Peyer's patch (tissue), 4 donors: ENCODE measurements at regions not wholly inside any gene's neighbourhood (a gene's known extent, or its start where the extent isn't known, plus 50 kb on each side); places are given as distances from the start of the nearest gene placed in this dataset.

Experiments used
- DNase-seq, 3 donors: peaks; one replicate each; pipeline ENCODE4 v3.0.0-alpha.2; 2017 to 2019
- H3K27ac ChIP-seq, 4 donors: fragments of 200-600 bp; sonication (generic); one replicate each; pipeline ENCODE4 v1.5.1; 2016 to 2019
- H3K27me3 ChIP-seq, 2 donors: fragments of 200-600 bp; sonication (generic); one replicate each; pipeline ENCODE4 v1.5.1; 2019
- H3K36me3 ChIP-seq, 3 donors: fragments of 200-600 bp; sonication (generic); one replicate each; pipeline ENCODE4 v1.5.1; 2016 to 2019
- H3K4me1 ChIP-seq, 4 donors: fragments of 200-600 bp; sonication (generic); one replicate each; pipeline ENCODE4 v1.5.1; 2016 to 2019
- H3K4me3 ChIP-seq, 4 donors: fragments of 200-600 bp; sonication (generic); 1 replicate in 3 of 4; 2 replicates in 1 of 4; pipeline ENCODE4 v1.5.1; 2016 to 2019; ENCODE audit warnings: mild to moderate bottlenecking in 1 of 4
- H3K9me3 ChIP-seq, 4 donors: fragments of 200-600 bp; sonication (generic); one replicate each; pipeline ENCODE4 v1.5.1; 2016 to 2019; ENCODE audit warnings: mild to moderate bottlenecking in 1 of 4
- CTCF ChIP-seq, 6 experiments: fragments of 450-650 bp in 4 of 6; fragments of 200-600 bp in 2 of 6; sonication (generic) in 1 of 6; IDR thresholded peaks; one replicate each; pipeline ENCODE4 v1.5.1; 2017 to 2019; ENCODE audit warnings: antibody characterized with exemption in 6 of 6, mild to moderate bottlenecking in 3 of 6, moderate library complexity in 1 of 6
- POLR2A ChIP-seq, 2 donors: fragments of 450-650 bp; IDR thresholded peaks; one replicate each; pipeline ENCODE4 v1.5.1; 2017; ENCODE audit warnings: antibody characterized with exemption in 2 of 2, mild to moderate bottlenecking in 2 of 2, moderate library complexity in 2 of 2

GRCh38 chr5:10145923-10146401 is 103.7 kb downstream of the ATPSCKMT start:
- no peaks in the 10 kb centered on the region for H3K4me1 ChIP-seq
- no peak for DNase-seq
- no peaks in the 10 kb centered on the region for H3K36me3 ChIP-seq
- TF ChIP-seq POLR2A (IDR thresholded peaks at IDR 0.05) (no peak), CTCF (IDR thresholded peaks at IDR 0.05) (peak in 2 of 6 experiments; percentile 16 to 26)
- H3K4me3 ChIP-seq: no peak overlapping the region
- H3K27ac ChIP-seq: no peak overlapping the region
- no peaks in the 10 kb centered on the region for H3K27me3 ChIP-seq
- no peaks in the 10 kb centered on the region for H3K9me3 ChIP-seq

- no peak overlapping the region for H3K27ac ChIP-seq
- no peaks in the 10 kb centered on the region for H3K4me1 ChIP-seq
- no peaks in the 10 kb centered on the region for H3K9me3 ChIP-seq
- no peaks in the 10 kb centered on the region for H3K27me3 ChIP-seq
- H3K4me3 ChIP-seq: no peak overlapping the region
- TF ChIP-seq CTCF (IDR thresholded peaks at IDR 0.05) (no peak), POLR2A (IDR thresholded peaks at IDR 0.05) (no peak)
- DNase-seq: no peak
- no peaks in the 10 kb centered on the region for H3K36me3 ChIP-seq
Measured at GRCh38 chr5:10144040-10144439, 105.6 kb downstream of the ATPSCKMT start.

GRCh38 chr5:10140195-10140973 is 109.3 kb downstream of the ATPSCKMT start:
- H3K9me3 ChIP-seq: no peaks in the 10 kb centered on the region
- no peaks in the 10 kb centered on the region for H3K27me3 ChIP-seq
- no peaks in the 10 kb centered on the region for H3K36me3 ChIP-seq
- H3K4me3 ChIP-seq: no peak overlapping the region
- H3K27ac ChIP-seq: no peak overlapping the region
- no peak for DNase-seq
- H3K4me1 ChIP-seq: no peaks in the 10 kb centered on the region
- TF ChIP-seq CTCF (IDR thresholded peaks at IDR 0.05): peak in 3 of 6 experiments; percentile 17 to 29 (median 22)
- TF ChIP-seq POLR2A (IDR thresholded peaks at IDR 0.05): no peak

DNA sequence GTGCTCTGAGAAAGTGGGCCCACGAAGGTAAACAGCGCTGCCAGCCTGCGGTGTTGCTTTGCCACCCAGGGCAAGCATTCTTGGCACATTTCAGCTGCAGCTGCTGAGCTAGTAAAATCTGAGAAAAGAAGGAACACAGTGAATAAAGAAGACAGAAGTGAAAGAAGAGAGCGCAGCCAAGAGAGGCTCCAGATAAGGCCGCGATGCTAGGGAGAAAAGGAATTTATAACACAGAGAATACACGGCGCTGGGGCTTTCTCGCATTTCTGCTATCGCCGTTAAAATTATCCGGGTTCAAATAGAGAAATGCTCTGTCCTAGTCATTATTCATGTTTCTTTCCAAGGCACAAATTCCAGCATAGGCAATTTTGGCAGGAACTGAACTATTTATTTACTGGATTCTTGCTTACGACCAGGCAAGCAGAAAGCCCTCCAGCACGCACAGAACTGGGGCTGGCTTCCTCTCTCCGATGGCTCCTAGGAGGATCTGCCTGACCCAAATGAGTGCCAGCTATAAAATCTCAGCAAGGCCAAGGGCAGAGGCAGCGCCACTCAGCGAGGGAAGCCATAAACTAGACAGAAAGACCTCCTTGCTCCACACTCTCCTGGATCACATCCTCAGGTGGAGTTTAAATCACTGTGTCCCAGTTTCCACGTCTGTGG is 111.2 kb downstream of the ATPSCKMT start:
- DNase-seq: no peak
- no peak overlapping the region for H3K27ac ChIP-seq
- no peaks in the 10 kb centered on the region for H3K9me3 ChIP-seq
- H3K36me3 ChIP-seq: no peaks in the 10 kb centered on the region
- no peaks in the 10 kb centered on the region for H3K4me1 ChIP-seq
- TF ChIP-seq CTCF (IDR thresholded peaks at IDR 0.05): no peak
- no peak for TF ChIP-seq POLR2A (IDR thresholded peaks at IDR 0.05)
- no peak overlapping the region for H3K4me3 ChIP-seq
- H3K27me3 ChIP-seq: no peaks in the 10 kb centered on the region

- TF ChIP-seq POLR2A (IDR thresholded peaks at IDR 0.05) (no peak), CTCF (IDR thresholded peaks at IDR 0.05) (no peak)
Measured at GRCh38 chr5:10133830-10134229, 115.9 kb downstream of the ATPSCKMT start.

More at GRCh38 chr5:10133830-10134229, 115.9 kb downstream of the ATPSCKMT start:
- H3K4me3 ChIP-seq: no peak overlapping the region
- no peaks in the 10 kb centered on the region for H3K4me1 ChIP-seq
- H3K36me3 ChIP-seq: no peaks in the 10 kb centered on the region
- no peak for DNase-seq
- no peaks in the 10 kb centered on the region for H3K27me3 ChIP-seq
- H3K9me3 ChIP-seq: no peaks in the 10 kb centered on the region
- no peak overlapping the region for H3K27ac ChIP-seq
